Caco-2 (cell line): ENCODE measurements at regions not wholly inside any gene's neighbourhood (a gene's known extent, or its start where the extent isn't known, plus 50 kb on each side); places are given as distances from the start of the nearest gene placed in this dataset.
A peak's percentile ranks its signal among the peaks of the same experiment; 100 is the strongest.

Source experiments
- BruUV-seq: library from RNA; stranded (reverse); fragments of 400-500 nt; replicated peaks from 2 replicates; lab custom pipeline; 2021; lab: Mats Ljungman, UMichigan
- CTCF ChIA-PET: fragments of 300-600 bp; sonication (Branson Sonifier 250); formaldehyde crosslinking; loops from one replicate; lab custom pipeline; 2022; ENCODE audit warnings: antibody characterized with exemption; lab: Charles Lee
- POLR2A ChIA-PET: fragments of 300-600 bp; sonication (Branson Sonifier 250); formaldehyde crosslinking; loops from one replicate; lab custom pipeline; 2022; ENCODE audit warnings: antibody characterized with exemption; lab: Charles Lee
- DNase-seq, 2 experiments: peaks; one replicate each; pipeline versions ENCODE4 v3.0.0 to v3.0.0-alpha.2; 2020 to 2022
- H3K27me3 ChIP-seq: replicated peaks from 2 replicates; pipeline ENCODE4 v1.6.0; 2011; ENCODE audit warnings: low read length; ENCODE audit not compliant: control insufficient read depth, insufficient read depth
- H3K36me3 ChIP-seq: 2 replicates; pipeline ENCODE4 v1.5.1; 2011; ENCODE audit warnings: low read length; ENCODE audit not compliant: control insufficient read depth, insufficient read depth
- H3K4me1 ChIP-seq: fragments of 250-450 bp; sonication (Bioruptor Pico); 2 replicates; pipeline ENCODE4 v1.5.1; 2020; ENCODE audit warnings: mild to moderate bottlenecking
- H3K4me3 ChIP-seq: 2 replicates; pipeline ENCODE4 v1.5.1; 2011; ENCODE audit warnings: low read depth, mild to moderate bottlenecking, control low read depth, low read length
- H3K9me3 ChIP-seq: fragments of 250-450 bp; sonication (Bioruptor Pico); 2 replicates; pipeline ENCODE4 v1.5.1; 2020; ENCODE audit warnings: mild to moderate bottlenecking, moderate library complexity
- H3K27ac Mint-ChIP-seq: one replicate; pipeline ENCODE4 v1.8.0; 2022; ENCODE audit warnings: mixed read lengths; ENCODE audit not compliant: unreplicated experiment
- H3K27me3 Mint-ChIP-seq: one replicate; pipeline ENCODE4 v1.8.0; 2022; ENCODE audit warnings: mixed read lengths; ENCODE audit not compliant: insufficient read depth, unreplicated experiment
- H3K36me3 Mint-ChIP-seq: one replicate; pipeline ENCODE4 v1.8.0; 2022; ENCODE audit warnings: mild to moderate bottlenecking, mixed read lengths; ENCODE audit not compliant: insufficient read depth, unreplicated experiment
- H3K4me1 Mint-ChIP-seq: one replicate; pipeline ENCODE4 v1.8.0; 2022; ENCODE audit warnings: low read depth, mixed read lengths; ENCODE audit not compliant: unreplicated experiment
- H3K4me3 Mint-ChIP-seq: one replicate; pipeline ENCODE4 v1.8.0; 2022; ENCODE audit warnings: mild to moderate bottlenecking, moderate library complexity, mixed read lengths; ENCODE audit not compliant: unreplicated experiment
- H3K9me3 Mint-ChIP-seq: one replicate; pipeline ENCODE4 v1.8.0; 2022; ENCODE audit warnings: mixed read lengths; ENCODE audit not compliant: unreplicated experiment
- CTCF ChIP-seq, 2 experiments: fragments of 200-600 bp in 1 of 2; IDR thresholded peaks; 1 replicate in 1 of 2; 2 replicates in 1 of 2; pipeline versions ENCODE4 v1.5.1 to v1.8.0; 2011 to 2022; ENCODE audit warnings: antibody characterized with exemption in 1 of 2, control low read depth in 1 of 2, inconsistent platforms in 1 of 2, low read depth in 1 of 2, low read length in 1 of 2, mild to moderate bottlenecking in 1 of 2, moderate library complexity in 1 of 2; ENCODE audit not compliant: insufficient read depth in 1 of 2, severe bottlenecking in 1 of 2, unreplicated experiment in 1 of 2
- intact Hi-C: fragments of 100-400 bp; cut with micrococcal nuclease; formaldehyde crosslinking; loops from one replicate; pipeline ENCODE4 v1.10.0; 2022; ENCODE audit not compliant: unreplicated experiment

GRCh38 chr13:38577048-38577447 is 109.8 kb upstream of the FREM2 start:
- H3K36me3 ChIP-seq = no peaks in the 10 kb centered on the region
- peak in 1 of 2 experiments; percentile 44 for DNase-seq
- peaks cover 6% of the 10 kb centered on the region for H3K4me1 Mint-ChIP-seq
- H3K9me3 Mint-ChIP-seq = no peaks in the 10 kb centered on the region
- no peaks in the 10 kb centered on the region for H3K36me3 Mint-ChIP-seq
- BruUV-seq = no TSS peak
- peaks cover 5% of the 10 kb centered on the region for H3K27me3 Mint-ChIP-seq
- H3K9me3 ChIP-seq = no peaks in the 10 kb centered on the region
- peak; percentile 17 to 22 for TF ChIP-seq CTCF (IDR thresholded peaks at IDR 0.05; ENCODE audit: insufficient read depth in 1 of 2, low read depth in 1 of 2, low read length in 1 of 2, severe bottlenecking in 1 of 2, unreplicated experiment in 1 of 2)
- H3K27me3 ChIP-seq = no peaks in the 10 kb centered on the region
- CTCF ChIA-PET = interaction anchor here (1.0 kb wide), 1 partner anchor 617 kb away, joined by 3 read pairs; no protein-coding TSS in a partner anchor
- H3K27ac Mint-ChIP-seq = no peak overlapping the region
- H3K4me3 ChIP-seq = no peak overlapping the region
- intact Hi-C loops = loop anchor here (1.0 to 5.0 kb wide), 3 partner anchors 60 to 295 kb away; no protein-coding TSS in a partner anchor
- POLR2A ChIA-PET = no interaction called here
- H3K4me1 ChIP-seq = no peaks in the 10 kb centered on the region
- no peak overlapping the region for H3K4me3 Mint-ChIP-seq

- H3K36me3 ChIP-seq = no peaks in the 10 kb centered on the region
- H3K27me3 Mint-ChIP-seq = no peaks in the 10 kb centered on the region
- H3K4me3 ChIP-seq = no peak overlapping the region
- intact Hi-C loops = loop anchor here (1.0 to 5.0 kb wide), 8 partner anchors 50 to 942 kb away; partner anchors contain the start of gene UFM1
- H3K27me3 ChIP-seq = no peaks in the 10 kb centered on the region
- CTCF ChIA-PET = interaction anchor here (0.6 to 1.5 kb wide), 15 partner anchors 8 to 942 kb away, joined by 3 to 7 read pairs (median 4); partner anchors contain the start of gene UFM1
- no peaks in the 10 kb centered on the region for H3K9me3 Mint-ChIP-seq
- TF ChIP-seq CTCF (IDR thresholded peaks at IDR 0.05; ENCODE audit: insufficient read depth in 1 of 2, low read depth in 1 of 2, low read length in 1 of 2, severe bottlenecking in 1 of 2, unreplicated experiment in 1 of 2) = peak; percentile 58 to 71
- peak in 1 of 2 experiments; percentile 60 for DNase-seq
- POLR2A ChIA-PET = no interaction called here
- no peaks in the 10 kb centered on the region for H3K9me3 ChIP-seq
- H3K4me3 Mint-ChIP-seq = no peak overlapping the region
- H3K4me1 Mint-ChIP-seq = no peaks in the 10 kb centered on the region
- no peaks in the 10 kb centered on the region for H3K36me3 Mint-ChIP-seq
- BruUV-seq = no TSS peak
- no peaks in the 10 kb centered on the region for H3K4me1 ChIP-seq
- no peak overlapping the region for H3K27ac Mint-ChIP-seq
Observed at GRCh38 chr13:38582133-38582532, 104.7 kb upstream of the FREM2 start.

- Histone ChIP-seq H3K4me3 (no peak overlapping the region), H3K27me3 (no peaks in the 10 kb centered on the region), H3K9me3 (no peaks in the 10 kb centered on the region), H3K36me3 (no peaks in the 10 kb centered on the region), H3K4me1 (no peaks in the 10 kb centered on the region)
- no TSS peak for BruUV-seq
- DNase-seq = no peak
- no peaks in the 10 kb centered on the region for H3K27me3 Mint-ChIP-seq
- H3K4me1 Mint-ChIP-seq = no peaks in the 10 kb centered on the region
- intact Hi-C loops = no loop called here
- no peak for TF ChIP-seq CTCF (IDR thresholded peaks at IDR 0.05; ENCODE audit: insufficient read depth in 1 of 2, low read depth in 1 of 2, low read length in 1 of 2, severe bottlenecking in 1 of 2, unreplicated experiment in 1 of 2)
- ChIA-PET CTCF (interaction anchor here (1.5 kb wide), 1 partner anchor 8 kb away, joined by 6 read pairs; no protein-coding TSS in a partner anchor), POLR2A (no interaction called here)
- no peak overlapping the region for H3K4me3 Mint-ChIP-seq
- no peak overlapping the region for H3K27ac Mint-ChIP-seq
- no peaks in the 10 kb centered on the region for H3K9me3 Mint-ChIP-seq
- H3K36me3 Mint-ChIP-seq = no peaks in the 10 kb centered on the region
Observed at GRCh38 chr13:38590230-38590629, 96.6 kb upstream of the FREM2 start.
